GM12801 (cell line): ENCODE measurements at regions not wholly inside any gene's neighbourhood (a gene's known extent, or its start where the extent isn't known, plus 50 kb on each side); places are given as distances from the start of the nearest gene placed in this dataset.

ENCODE experiments used
- CTCF ChIP-seq: IDR thresholded peaks from one replicate; pipeline ENCODE4 v1.5.1; 2011; ENCODE audit warnings: control low read depth; ENCODE audit not compliant: insufficient read length; ENCODE audit errors: extremely low read depth

DNA sequence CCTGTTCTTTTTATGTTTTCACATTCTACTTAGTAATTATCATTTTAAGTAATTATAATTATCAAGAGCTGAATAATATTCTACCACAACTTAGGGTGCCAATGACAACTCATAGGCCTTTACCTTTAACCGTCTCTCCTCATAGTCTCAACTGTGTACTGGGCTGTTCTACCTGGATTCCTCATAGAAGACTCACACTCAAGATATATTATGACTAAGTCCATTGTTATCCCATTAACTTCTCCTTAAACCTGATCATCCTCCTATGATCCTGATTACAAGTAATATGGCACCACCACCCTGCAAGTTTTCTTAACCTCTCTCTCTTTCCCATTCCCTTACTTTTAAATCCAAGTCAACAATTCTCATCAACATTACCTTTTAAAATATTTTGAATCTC lies 285.9 kb upstream of the VEPH1 start:
- TF ChIP-seq CTCF = no peak

- no peak for TF ChIP-seq CTCF
Measured at GRCh38 chr3:157786618-157787017, 283.4 kb upstream of the VEPH1 start.

DNA sequence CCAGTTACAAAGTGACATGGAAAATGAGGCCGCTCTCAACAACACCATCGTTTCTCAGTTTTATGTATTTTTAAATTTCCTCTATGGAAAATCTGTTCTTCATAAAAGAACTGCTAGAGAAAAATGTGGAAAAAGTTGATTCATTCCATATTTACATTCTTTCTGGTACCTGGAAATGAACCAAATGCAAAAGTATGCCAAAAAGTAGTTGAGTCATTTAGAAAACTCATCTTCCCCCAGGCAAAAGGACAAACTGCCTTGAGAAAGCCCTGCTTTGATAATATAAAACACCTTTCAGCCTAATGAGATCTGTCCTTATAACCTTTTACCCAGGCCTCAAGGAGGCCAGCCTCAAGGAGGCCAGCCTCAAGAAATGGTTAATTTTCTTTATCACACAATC lies 283.0 kb upstream of the VEPH1 start:
- no peak for TF ChIP-seq CTCF

DNA sequence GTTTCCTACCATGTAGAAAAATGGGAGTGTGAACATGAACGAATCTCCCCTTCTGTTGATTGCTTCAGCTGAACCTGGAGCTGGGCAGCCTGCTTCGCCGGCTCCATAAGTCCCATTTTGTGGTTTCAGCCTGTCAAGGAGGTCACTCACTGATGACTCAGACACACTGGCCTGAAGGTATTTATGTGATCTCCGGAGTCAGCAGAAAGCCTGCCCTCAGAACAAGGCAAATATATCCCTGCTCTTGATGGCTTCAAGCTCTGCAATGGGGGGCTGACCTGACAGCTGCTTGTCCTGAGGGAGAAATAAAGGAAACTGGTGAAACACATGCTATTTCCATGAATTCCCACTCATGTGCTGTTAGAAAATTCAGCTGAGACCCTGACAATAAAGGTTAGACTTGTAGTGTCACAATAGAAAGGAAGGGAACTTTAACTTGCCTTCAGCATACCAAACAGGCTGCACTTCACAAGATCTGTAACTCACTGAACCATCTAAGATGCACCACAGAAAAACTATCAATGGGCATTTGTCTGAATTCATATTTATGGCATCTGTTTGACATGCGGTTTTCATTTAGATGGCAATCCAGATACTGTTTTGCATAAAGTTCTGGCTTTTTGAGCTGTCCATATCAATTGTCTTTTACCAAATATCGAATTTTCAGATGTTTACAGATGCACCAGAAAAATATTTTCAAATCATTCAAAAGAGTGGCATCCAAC lies 282.0 kb upstream of the VEPH1 start:
- no peak for TF ChIP-seq CTCF

GRCh38 chr3:157782236-157782635 lies 279.0 kb upstream of the VEPH1 start:
- no peak for TF ChIP-seq CTCF

DNA sequence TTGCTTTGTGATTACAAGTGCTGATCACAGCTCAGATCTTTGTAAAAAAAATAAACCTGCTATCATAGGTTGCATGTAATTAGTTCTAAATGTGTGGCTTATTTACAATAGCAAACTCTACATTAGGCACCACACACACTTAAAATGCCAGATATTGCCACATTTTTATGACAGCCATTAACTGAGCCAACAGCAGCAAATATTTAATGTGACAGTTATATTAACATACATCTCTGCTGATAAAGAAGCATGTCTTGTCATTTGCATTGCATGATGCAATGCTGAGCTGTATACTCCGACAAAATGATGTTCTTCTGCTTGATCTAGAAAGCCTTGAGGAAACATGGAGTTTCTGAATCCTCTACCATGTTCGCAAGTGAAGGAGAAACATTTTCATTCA lies 273.6 kb upstream of the VEPH1 start:
- TF ChIP-seq CTCF = no peak

DNA sequence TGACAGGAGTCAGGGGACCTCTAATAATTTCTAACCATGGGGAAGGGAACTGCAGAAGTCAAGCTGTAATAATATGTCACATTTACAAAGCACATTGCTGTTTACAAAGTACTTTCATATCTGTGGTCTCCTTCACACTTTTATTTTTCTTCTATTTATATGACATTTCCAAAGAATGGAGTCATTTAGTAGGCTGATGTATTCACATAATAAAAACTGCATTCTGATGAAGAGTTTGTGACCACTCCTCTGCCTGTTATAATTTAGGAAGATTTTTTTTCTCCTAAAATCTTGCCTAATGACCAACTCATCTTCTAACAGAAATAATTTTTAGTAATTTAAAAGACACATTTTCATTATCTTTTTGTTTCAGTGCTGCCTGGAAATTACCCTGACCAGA lies 272.2 kb upstream of the VEPH1 start:
- TF ChIP-seq CTCF = no peak
